Smooth muscle cell (in vitro differentiated cells): ENCODE measurements at regions not wholly inside any gene's neighbourhood (a gene's known extent, or its start where the extent isn't known, plus 50 kb on each side); places are given as distances from the start of the nearest gene placed in this dataset. TPM values are rescaled to one million over a fixed set of nuclear protein-coding genes. Genes with fewer than 3 reads are reported as not detected.

Source experiments
- small RNA-seq: library from RNA; depleted of rRNA; stranded (forward); fragments of <200 nt; gene quantifications from one replicate; pipeline ENCODE3, GENCODE V24; 2014

Small RNA genes lying in the stretch of these regions (small RNA-seq; reads per million reads assigned to genes)
- gene PSMC1P5 (not detected), gene RF00322 (not detected), gene RN7SL255P (not detected), gene RNA5SP189 (not detected), gene RNU1-140P (not detected), gene RNU6-334P (not detected)
